GM18868 (cell line): ENCODE measurements at regions not wholly inside any gene's neighbourhood (a gene's known extent, or its start where the extent isn't known, plus 50 kb on each side); places are given as distances from the start of the nearest gene placed in this dataset.
"Not testable (repeated sequence)": the region's sequence is repeated elsewhere in the genome, so short reads cannot be mapped to it uniquely, and the experiment has no call there.

Experiments
- ATAC-seq: cut with Tn5 transposase; IDR thresholded peaks from one replicate; pipeline ENCODE4 v1.9.1; 2021; ENCODE audit warnings: mild to moderate bottlenecking, moderate library complexity; ENCODE audit not compliant: unreplicated experiment

DNA sequence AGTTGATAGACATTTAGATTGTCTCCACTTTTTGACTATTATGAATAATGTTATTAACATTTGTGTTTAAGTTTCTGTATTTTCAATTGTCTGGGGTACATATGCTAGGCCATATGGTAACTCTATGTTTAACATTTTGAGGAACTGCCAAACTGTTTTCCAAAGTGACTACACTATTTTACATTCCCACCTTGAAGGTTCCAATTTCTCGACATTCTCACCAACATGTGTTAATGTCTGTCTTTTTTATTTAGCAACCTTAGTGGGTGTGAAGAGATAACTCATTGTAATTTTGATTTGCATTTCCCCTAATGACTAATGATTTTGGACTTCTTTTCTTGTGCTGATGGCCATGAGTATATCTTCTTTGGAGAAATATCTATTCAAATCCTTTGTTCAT, 832.4 kb downstream of the DNAJB9 start:
- ATAC-seq, result no peak

DNA sequence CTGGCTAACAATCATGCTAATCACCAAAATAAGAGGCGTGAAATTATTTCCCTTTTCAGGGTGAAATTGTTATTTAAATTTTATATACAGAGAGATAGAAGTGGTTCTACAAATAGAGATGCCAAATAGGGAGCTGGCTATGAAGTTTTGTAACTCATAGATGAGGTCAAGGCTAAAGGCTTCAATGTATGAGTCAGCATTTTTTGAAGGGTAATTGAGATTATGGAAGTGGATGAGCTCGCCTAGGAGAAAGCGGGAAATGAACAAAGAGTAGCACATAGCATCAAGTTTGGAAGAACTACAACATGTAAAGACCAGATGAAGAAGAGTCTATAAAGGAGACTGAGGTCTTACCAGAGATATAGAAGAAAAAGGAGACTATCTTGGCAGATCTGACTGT, 838.1 kb downstream of the DNAJB9 start:
- no peak for ATAC-seq

GRCh38 chr7:109437957-109438356, 868.3 kb downstream of the DNAJB9 start:
- no peak for ATAC-seq

GRCh38 chr7:109449760-109450159, 880.1 kb downstream of the DNAJB9 start:
- ATAC-seq, result no peak

DNA sequence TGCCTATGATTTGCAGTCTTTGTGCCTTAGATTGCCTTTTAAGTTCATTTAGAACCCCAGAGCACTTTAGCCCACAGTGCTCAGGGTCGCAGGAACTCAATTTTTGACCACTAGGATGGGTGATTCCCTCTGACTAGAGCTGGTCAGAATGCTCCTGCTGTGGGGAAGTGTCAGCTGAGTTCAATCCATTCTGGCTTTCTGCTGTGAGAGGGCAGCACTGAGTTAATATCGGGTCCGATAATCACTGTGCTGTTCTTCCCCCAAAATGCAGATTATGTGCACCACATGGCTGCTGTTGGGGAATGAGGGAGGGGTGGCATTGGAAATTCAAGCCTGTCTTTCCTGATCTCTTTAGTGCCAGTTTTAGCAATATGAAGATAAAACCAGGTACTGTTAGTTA, 886.4 kb downstream of the DNAJB9 start:
- ATAC-seq, result no peak

DNA sequence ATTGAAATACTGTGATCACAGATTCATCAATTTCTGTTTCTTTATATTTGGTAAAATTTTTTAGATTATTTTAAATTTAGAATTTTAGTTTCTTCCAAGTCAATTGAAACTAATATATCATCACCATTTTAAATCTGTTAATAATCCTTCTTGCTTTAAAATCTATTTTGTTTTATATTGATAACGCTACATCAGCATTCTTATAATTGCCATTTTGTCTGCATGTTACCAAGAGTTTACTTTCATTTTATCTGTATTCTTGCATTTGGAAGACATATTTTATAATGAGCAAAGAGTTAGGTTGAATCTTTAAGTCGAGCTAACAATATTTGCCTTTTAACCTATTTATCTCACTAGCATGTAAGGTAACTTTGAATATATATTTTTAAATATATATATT, 890.6 kb downstream of the DNAJB9 start:
- no peak for ATAC-seq

- ATAC-seq, result no peak
Measured at GRCh38 chr7:109462171-109462570, 892.5 kb downstream of the DNAJB9 start.

- ATAC-seq, result not testable (repeated sequence)
Measured at GRCh38 chr7:109467729-109468128, 898.1 kb downstream of the DNAJB9 start.

DNA sequence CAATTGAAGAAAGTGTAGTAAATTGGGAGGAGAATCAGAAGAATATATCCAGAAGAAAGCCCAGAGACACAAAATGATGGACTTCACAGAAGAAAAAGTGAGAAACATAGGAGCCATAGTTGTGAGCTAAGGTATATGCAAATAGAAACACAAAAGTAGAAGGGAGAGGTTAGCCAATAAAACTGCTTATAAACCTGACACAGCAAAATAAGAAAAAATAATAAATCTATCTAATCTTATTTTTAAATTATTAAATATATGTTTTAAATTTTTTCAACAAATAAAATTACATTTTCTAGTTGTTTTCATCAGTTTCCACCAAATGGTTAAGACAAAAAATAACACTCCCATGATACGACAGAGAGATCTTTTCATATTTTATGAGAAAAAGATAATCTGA, 903.5 kb downstream of the DNAJB9 start:
- ATAC-seq, result no peak

GRCh38 chr7:109476409-109476808, 906.7 kb downstream of the DNAJB9 start:
- no peak for ATAC-seq

DNA sequence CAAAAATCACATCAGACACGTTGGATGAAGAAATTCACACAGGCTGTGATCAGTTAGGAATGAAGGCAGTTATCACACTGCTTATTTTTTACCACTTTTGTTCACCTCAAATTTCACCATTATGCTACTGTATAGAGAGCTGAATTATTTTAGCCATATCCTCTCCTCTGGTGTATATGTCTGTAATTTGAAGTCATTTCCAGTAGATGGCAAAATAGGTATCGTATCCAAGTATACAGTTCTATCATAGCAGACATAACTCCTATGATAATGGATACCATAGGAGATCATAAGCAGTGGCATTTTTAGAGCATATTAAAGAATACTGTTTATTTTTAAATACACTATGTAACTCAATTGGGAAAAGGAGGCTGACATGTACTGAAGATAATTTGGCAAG, 909.7 kb downstream of the DNAJB9 start:
- ATAC-seq, result peak; percentile 54

DNA sequence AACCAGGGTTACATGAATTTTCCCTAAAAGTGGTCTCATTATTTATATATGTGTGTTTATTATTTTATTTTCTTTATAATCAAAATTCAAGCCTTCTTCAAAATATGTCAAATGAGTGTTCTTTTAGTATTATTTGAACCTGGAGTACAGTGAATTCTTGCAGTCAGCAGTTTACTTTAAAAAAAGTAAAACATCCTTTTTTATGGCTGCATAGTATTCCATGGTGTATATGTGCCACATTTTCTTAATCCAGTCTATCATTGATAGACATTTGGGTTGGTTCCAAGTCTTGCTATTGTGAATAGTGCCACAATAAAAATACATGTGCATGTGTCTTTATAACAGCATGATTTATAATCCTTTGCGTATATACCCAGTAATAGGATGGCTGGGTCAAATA, 920.9 kb downstream of the DNAJB9 start:
- ATAC-seq, result not testable (repeated sequence)

- no peak for ATAC-seq
Measured at GRCh38 chr7:109497053-109497452, 927.4 kb downstream of the DNAJB9 start.

GRCh38 chr7:109498131-109498530, 928.5 kb downstream of the DNAJB9 start:
- no peak for ATAC-seq

DNA sequence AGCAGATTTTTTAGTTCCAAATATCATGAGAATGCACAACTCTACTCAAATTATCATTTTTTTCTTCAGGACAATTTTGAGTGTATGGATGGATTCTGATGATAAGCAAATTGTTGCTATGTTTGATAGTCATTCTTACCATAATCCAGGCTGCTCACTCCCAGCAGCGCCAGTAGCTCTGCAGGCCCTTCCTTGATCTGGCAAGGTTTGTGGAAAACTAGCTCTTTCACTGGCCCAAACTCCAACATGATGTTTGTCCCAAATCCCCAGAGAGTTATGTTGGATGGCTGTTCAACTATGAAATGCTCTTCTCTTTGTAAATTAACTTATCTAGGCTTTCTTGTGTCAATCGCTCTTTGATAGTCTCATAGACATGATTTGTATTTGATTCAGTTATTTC, 933.7 kb downstream of the DNAJB9 start:
- no peak for ATAC-seq

GRCh38 chr7:109522585-109522984, 952.9 kb downstream of the DNAJB9 start:
- ATAC-seq, result peak; percentile 74

DNA sequence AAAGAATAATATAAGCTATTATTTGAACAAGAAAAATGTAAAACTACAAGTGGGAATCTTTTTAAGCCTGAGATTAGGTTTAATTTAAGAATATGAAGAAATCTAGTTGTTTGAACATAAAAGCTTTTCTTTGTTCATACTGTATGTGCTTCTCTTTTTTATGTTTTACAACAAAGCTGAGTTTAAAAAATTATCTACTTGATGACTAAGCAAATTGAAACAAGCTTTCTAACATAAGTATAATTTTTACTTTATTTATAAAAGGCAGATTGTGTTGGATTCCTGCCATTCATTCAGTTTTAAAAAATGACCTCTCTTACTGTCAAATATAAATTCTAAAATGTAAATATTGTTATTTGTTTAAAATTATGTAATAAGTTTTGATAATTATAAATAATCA, 958.2 kb downstream of the DNAJB9 start:
- no peak for ATAC-seq

GRCh38 chr7:109529712-109530111, 960.0 kb downstream of the DNAJB9 start:
- no peak for ATAC-seq

- peak; percentile 64 for ATAC-seq
Measured at GRCh38 chr7:109532262-109532992, 962.8 kb downstream of the DNAJB9 start.

DNA sequence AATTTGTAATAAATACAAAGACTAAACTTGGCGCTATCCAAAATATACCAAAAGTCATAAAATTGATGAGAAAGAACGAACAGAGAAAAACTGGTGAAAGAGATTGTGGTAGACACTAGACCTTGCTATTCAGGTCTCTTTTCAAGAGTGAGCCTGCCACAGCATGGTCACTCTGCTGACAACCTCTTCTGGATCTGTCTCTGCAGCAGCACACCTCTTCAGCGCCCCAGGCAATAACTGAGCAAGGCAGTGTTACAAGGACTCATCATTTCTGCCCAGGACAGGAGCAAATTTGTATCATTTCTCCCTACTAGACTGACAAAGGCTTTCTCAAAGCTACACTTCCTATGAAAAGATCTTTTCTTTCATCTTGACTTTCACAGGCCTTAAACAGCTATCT, 976.0 kb downstream of the DNAJB9 start:
- ATAC-seq, result no peak

GRCh38 chr7:109549471-109550193, 980.0 kb downstream of the DNAJB9 start:
- ATAC-seq, result no peak

DNA sequence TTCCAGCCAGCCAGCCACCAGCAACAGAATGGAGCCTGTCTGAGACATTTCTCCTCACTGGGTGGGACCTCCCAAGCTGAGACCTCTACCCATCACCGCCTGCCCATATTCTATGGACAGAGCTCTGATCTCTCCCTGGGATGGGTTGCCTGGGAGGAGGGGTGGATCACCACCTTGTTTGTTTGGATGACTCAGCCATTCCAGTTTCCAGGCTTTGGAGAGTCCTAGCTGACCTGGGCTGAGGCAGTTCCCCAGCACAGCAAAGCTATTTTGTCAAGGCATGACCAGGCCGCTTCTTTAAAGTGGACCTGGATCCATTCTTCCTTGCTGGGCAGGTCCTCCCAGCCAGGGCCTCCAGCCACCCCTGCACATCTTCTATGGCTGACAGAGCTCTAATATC, 982.3 kb downstream of the DNAJB9 start:
- ATAC-seq, result no peak

DNA sequence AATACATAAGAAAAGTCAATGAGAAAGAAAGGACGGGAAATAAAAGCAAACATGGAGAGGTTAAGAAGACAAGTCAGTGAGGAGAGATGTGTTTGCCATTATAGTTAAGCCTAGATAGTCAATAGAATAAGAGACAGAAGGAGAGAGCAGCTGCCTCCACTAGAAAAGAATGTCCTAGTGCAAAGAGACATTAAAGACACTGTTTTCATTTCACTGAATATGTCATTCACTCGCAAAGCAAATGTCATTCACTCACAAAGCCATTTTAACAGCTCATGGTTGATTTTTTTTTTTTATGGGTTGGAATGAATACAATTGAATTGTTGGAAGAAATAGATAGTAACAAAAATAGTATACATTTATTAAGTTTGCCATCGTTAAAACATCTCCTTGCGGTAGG, 1007.6 kb downstream of the DNAJB9 start:
- no peak for ATAC-seq
